Right kidney (tissue), 1 donor: ENCODE measurements at regions not wholly inside any gene's neighbourhood (a gene's known extent, or its start where the extent isn't known, plus 50 kb on each side); places are given as distances from the start of the nearest gene placed in this dataset.
"Not testable (repeated sequence)": the region's sequence is repeated elsewhere in the genome, so short reads cannot be mapped to it uniquely, and the experiment has no call there.

Source experiments
- DNase-seq: peaks from one replicate; pipeline ENCODE4 v3.0.0-alpha.2; 2016

GRCh38 chr1:29695803-29696202 lies 459.5 kb downstream of the PTPRU start:
- DNase-seq: no peak

DNA sequence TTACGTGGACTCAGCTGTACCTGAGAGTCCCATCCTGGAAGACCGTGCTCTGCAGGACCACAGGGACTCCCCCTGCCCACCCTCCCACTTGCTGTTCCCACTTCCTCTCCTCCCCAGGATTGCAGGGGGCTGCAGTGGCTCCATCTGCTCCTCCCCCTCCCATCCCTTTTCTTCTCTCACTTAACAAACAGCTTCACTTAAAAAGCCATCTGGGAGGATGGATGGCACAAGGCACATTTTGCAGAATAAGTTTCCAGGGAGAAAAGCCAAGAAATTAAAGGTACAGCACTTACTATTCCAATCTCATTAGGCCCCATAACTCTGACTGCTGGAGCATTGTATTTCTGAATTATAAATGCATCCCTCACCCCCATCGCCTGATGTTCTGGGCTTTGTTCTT lies 458.7 kb downstream of the PTPRU start:
- DNase-seq: no peak

DNA sequence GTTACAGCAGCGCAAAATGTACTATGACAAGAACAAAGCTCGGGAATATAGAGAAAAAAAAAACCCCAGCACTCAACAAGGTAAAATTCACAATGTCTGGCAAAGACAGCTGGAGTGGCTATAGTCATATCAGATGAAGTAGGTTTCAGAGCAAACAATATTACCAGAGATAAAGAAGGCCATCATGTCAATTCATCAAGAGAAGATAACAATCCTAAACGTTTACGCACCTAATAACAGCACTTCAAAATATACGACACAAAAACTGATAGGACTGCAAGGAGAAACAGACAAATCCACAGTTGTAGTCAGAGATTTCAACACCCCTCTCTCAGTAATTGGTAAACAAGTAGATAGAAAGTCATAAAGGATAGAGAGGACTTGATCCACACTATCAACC lies 455.2 kb downstream of the PTPRU start:
- DNase-seq: no peak

DNA sequence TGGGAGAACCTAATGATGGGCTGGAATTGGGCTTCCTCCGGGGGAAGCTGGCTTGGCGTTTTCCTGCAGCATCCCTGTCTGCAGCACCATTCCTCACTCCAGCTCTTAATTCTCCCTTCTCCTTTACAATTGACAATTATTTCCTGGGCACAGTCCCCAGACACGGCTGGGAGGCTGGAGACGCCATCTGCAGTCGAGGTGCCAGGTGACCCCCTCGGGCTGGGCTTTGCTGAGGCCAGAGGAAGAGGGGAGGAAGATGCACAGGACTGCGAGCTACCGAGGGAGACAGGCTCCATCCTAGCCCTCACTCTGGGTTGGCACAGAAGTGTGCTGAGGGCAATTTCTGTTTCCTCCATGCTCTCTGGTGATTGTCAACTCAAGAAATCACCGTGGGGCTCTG lies 453.8 kb downstream of the PTPRU start:
- no peak for DNase-seq

GRCh38 chr1:29689372-29690030 lies 453.2 kb downstream of the PTPRU start:
- DNase-seq: no peak

- DNase-seq: no peak
These were observed 452.4 kb downstream of the PTPRU start for GRCh38 chr1:29688471-29689365.

DNA sequence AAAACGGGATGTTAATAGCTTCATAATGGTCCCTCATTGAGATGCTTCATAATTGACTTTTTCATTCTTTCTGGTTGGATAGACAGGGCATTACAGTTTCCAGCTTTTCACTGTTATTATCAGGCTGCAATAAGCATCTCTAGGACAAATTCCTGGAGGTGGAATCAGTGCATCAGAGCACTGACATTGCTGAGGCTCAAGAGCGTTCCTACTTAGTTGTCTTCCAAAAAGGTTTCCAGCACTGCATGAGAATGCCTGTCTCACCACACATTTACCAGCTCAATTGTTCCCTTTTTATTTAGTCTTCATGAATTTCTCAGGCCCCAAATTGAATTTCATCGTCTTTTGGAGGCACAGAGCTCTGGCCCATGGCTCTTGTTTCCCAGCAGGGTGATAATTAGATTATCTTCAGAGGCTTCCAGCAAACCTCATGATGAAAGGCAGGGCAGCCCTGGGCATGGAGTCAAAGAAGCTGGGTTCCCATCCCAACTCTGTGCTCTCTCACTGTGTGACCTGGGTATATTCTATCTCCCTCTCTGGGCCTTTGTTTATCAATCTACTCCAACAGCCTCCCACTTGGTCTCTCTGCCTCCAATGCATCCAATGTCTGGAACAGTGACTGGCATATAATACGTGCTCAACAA lies 451.4 kb downstream of the PTPRU start:
- no peak for DNase-seq

GRCh38 chr1:29687166-29687565 lies 450.8 kb downstream of the PTPRU start:
- DNase-seq: no peak

DNA sequence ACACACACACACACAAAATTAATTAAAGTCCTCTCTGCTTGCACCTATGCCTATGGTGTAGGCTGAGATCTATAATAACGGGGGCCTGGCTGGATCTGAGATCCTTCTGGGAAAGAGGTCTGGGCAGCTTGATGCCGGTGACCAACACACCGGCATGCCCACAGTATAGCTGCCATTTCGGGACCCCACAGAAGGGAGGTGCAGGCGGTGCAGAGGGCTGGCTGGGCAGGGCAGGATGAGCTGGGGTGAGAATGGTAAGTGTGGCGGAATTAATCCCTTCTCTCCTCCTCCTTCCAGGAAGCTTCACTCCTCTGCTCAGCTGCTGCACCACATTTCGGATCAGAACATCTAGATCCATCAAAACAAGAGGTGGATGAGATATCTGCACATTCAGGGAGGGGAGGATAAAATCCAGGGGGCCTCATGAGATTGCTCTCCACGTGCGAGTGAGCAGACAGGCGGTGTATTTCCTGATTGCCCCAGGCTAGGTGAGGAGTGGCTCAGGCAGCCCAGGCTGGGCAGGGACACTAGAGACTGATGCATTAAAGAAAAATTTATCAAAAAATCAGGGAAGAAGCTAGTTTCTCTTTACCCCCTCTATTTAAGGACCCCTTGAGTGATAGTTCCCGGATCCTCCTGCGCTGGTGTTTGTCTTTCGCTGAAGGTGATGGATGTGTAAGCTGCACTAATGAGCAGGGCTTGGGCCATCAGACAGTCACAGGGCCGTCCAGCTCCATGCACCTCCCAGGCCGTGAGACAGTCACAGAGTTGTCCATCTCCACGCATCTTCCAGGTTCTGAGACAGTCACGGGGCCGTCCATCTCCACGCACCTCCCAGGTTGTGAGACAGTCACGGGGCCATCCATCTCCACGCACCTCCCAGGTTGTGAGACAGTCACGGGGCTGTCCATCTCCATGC lies 449.9 kb downstream of the PTPRU start:
- no peak for DNase-seq

DNA sequence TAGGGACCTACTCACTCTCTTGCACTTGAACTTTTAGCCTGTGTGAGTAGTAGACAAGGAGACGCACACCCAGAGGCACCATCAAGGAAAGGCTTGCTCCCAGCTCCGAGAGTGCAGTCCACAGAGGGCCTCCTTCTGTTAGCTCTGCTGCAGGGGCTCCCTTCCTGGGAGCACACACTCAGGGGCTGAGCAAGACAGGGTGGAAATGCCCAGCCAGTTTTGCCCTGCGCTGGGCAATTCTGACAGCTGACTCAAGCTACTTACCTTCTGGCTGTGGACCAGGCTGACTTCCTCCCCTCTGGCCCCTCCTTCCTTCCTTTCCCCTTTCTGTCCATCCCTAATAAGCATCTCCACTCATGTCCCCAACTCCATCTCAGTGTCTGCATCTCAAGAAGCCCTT lies 449.1 kb downstream of the PTPRU start:
- DNase-seq: no peak

DNA sequence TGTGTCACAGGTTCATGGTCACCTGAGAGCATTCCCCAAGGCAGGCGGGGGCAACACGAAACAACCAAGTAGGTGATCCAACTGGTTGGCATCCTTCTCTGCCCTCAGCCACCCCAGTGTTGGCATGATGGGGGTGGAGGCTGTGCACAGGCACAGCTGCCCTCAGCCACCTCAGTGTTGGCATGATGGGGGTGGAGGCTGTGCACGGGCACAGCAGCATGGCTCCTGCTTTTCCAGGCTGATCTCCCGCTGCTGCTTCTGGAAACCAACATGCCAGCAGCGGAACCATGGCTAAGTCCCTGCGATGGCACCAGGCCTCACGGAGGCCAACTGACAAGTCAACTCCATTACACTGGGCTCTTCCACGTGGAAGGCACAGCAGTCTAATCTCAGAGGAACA lies 447.8 kb downstream of the PTPRU start:
- DNase-seq: no peak

GRCh38 chr1:29683472-29683871 lies 447.1 kb downstream of the PTPRU start:
- DNase-seq: no peak

DNA sequence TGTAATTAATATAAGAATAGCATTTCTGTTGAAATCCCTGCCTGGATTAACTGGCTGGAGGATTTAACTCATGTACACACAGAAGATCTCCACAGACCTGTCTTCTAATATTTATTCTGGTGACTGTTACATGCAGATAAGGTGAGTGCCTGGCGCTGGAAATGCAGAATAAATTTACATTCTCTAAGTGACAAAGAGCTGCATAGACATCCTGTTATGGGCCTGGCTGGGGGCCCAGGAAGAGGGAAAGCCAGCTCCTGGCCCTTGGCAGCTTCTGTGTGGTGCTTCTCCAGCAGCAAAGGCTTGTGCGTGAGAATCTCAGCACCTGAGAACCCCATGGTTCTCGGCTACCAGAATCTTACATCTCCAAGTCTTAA lies 446.6 kb downstream of the PTPRU start:
- DNase-seq: no peak

DNA sequence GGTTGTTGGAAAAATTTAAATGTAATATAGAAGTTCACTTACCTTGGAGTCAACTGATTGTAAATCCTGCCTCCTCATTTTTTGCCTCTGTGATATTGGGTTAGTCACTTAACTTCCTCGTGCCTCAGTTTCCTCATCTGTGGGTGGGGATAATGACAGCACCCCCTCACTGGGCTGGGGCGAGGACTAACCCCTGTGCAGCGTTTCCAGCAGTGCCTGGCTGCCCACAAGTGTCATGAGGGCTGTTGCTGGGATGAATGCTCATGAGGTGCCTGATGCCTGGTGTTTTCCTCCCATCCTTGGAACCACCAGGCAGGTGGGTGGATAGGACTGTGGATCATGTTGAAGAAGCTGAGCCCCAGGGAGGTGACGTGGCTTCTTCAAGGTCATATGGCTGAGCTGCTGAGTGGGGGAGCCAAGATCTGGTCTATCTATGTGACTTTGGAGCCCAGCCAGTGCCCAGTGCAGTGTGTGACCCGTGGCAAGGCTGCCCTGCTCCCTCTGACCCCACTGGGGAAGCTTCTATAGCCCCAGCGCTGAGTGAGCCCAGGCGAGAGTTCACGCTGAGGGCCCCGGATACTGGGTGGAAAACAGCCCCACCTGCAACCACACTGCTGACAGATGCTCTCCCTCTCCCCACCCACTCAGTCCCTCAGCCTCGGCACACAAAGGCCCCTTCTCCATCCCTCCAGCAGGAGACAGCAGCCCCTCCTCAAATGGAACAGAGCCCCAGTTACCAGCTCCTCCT lies 446.0 kb downstream of the PTPRU start:
- DNase-seq: no peak

GRCh38 chr1:29681416-29681815 lies 445.1 kb downstream of the PTPRU start:
- not testable (repeated sequence) for DNase-seq

- DNase-seq: no peak
These were observed 443.7 kb downstream of the PTPRU start for GRCh38 chr1:29679828-29680558.

DNA sequence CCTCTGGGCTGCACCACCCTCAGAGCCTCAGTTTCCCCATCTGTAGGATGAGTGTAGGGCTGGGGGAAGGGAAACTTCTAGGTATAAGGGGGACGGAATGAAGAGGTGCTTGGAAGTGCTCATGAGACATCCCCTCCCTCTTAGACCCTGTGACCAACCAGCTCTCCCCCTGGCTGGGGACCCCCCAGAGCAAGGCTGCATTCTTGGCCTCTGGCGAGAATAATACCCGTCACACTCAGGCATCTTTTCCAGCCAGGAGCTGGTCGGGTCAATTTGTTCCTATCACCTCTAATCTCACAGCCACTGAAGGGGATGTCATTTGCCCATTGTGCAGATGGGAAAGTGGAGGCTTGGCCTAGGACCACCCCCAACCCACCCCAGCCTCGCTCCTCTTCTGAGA lies 443.0 kb downstream of the PTPRU start:
- DNase-seq: no peak

DNA sequence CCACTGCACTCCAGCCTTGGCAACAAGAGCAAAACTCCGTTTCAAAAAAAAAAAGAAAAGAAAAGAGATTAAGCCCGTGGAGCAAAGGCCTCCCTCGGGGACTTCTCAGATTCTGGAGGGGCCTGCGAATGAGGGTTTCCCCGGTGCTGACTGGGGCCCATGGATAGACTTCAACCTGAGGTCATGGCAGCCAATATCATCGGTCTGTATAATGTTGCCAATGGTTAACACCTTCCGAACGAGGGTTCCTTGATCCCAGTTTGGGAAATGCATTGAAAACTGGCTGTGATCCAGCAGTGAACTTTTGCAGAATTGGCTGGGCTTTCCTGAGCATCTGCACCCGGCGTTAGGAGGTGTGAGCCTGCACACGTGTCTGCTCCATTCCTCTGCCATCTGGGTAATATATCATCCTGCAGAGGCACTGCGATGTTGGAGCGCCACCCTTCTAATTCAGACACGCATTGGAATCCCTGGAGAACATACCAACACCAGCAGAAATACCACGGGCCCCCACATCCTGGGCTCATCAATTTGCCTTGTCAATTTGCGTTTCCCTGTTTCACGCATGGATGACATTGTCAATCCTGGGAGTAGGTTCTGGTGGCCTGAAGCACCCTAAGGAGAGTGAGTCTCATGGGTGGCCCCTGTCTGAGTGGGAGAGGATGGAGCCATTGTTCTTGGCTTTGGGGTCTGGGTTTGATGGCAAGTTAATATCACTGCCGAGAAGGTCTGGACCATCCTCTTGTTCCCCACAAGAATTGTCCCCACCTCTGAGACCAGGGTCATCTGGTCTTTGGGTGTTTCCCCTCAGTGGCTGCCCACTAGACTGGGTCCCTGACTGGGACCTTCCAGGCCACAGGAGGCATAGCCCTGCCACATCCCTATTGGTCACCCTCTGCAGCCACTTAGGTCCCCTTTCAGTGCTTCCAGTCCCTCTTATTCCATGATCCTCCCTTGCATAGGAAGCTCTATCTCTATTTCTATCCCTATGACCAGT lies 441.0 kb downstream of the PTPRU start:
- no peak for DNase-seq

GRCh38 chr1:29676496-29676895 lies 440.2 kb downstream of the PTPRU start:
- DNase-seq: no peak
